Loucy (cell line): ENCODE measurements at regions not wholly inside any gene's neighbourhood (a gene's known extent, or its start where the extent isn't known, plus 50 kb on each side); places are given as distances from the start of the nearest gene placed in this dataset.

ENCODE experiments used
- H2AFZ ChIP-seq: fragments of 200-600 bp; sonication (generic); 2 replicates; pipeline ENCODE4 v1.6.0; 2016; ENCODE audit warnings: antibody characterized with exemption, mild to moderate bottlenecking, low read length, moderate library complexity
- H3F3A ChIP-seq: fragments of 200-600 bp; 2 replicates; pipeline ENCODE4 v1.6.0; 2016; ENCODE audit warnings: antibody characterized with exemption, low read depth, mild to moderate bottlenecking
- H3K27me3 ChIP-seq: fragments of 200-600 bp; sonication (generic); 2 replicates; pipeline ENCODE4 v1.6.1; 2014; ENCODE audit warnings: low read length, mild to moderate bottlenecking; ENCODE audit not compliant: insufficient read depth, poor library complexity, severe bottlenecking
- H3K36me3 ChIP-seq: fragments of 200-600 bp; sonication (generic); 2 replicates; pipeline ENCODE4 v1.6.1; 2016; ENCODE audit warnings: low read length; ENCODE audit not compliant: insufficient read depth
- H3K4me1 ChIP-seq: fragments of 200-600 bp; sonication (generic); 2 replicates; pipeline ENCODE4 v1.5.1; 2014; ENCODE audit warnings: low read length, mild to moderate bottlenecking; ENCODE audit not compliant: insufficient read depth, poor library complexity, severe bottlenecking
- H3K4me2 ChIP-seq: fragments of 200-600 bp; sonication (generic); 2 replicates; pipeline ENCODE4 v1.6.0; 2014; ENCODE audit warnings: antibody characterized with exemption, low read length, low read depth, mild to moderate bottlenecking; ENCODE audit not compliant: poor library complexity, severe bottlenecking
- H3K4me3 ChIP-seq: fragments of 200-600 bp; sonication (generic); 2 replicates; pipeline ENCODE4 v1.5.1; 2014; ENCODE audit warnings: low read length, mild to moderate bottlenecking, mixed read lengths; ENCODE audit not compliant: poor library complexity, severe bottlenecking
- H3K79me2 ChIP-seq: fragments of 200-600 bp; sonication (generic); 2 replicates; pipeline ENCODE4 v1.6.1; 2014; ENCODE audit warnings: low read length; ENCODE audit not compliant: insufficient read depth
- H3K9ac ChIP-seq: fragments of 200-600 bp; sonication (generic); 2 replicates; pipeline ENCODE4 v1.6.0; 2014; ENCODE audit warnings: mild to moderate bottlenecking, low read depth, low read length, moderate library complexity; ENCODE audit not compliant: poor library complexity, severe bottlenecking
- H3K9me2 ChIP-seq: fragments of 200-600 bp; sonication (generic); replicated peaks from 2 replicates; pipeline ENCODE4 v1.6.1; 2016; ENCODE audit warnings: low read depth, low read length, mixed read lengths
- H3K9me3 ChIP-seq: fragments of 200-600 bp; sonication (generic); 2 replicates; pipeline ENCODE4 v1.6.1; 2014; ENCODE audit warnings: mild to moderate bottlenecking, antibody characterized with exemption, low read length, low read depth; ENCODE audit not compliant: insufficient read depth
- H4K20me1 ChIP-seq: fragments of 200-600 bp; sonication (generic); 2 replicates; pipeline ENCODE4 v1.6.0; 2014; ENCODE audit warnings: antibody characterized with exemption, low read length, mild to moderate bottlenecking; ENCODE audit not compliant: insufficient read depth, poor library complexity, severe bottlenecking
- EZH2phosphoT487 ChIP-seq: fragments of 200-600 bp; IDR thresholded peaks from 2 replicates; pipeline ENCODE4 v1.6.1; 2018; ENCODE audit warnings: antibody characterized with exemption, mild to moderate bottlenecking, moderate library complexity, borderline replicate concordance
- TF ChIP-seq, protein P1 (sequence below): fragments of 200-600 bp; sonication (generic); conservative IDR thresholded peaks from 2 replicates; pipeline ENCODE4 v1.5.1; 2014; ENCODE audit warnings: mild to moderate bottlenecking, antibody characterized with exemption, low read length

DNA sequence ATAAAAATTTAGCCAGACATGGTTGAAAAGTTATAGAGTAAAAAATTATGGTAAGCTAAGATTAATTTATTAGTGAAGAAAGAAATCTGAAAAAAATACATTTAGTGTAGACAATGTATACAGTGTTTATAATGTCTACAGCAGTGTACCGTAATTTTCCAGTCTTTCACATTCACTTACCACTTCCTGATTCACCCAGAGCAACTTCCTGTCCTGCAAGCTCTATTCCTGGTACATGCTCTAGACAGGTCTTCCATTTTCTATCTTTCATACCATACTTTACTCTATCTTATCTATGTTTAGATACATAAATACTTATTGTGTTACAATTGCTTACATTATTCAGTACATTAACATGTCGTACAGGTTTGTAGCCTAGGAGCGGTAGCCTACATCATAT, 1387.8 kb upstream of the ATXN8OS start:
- 0 out of 2 replicates have a peak overlapping the region, but pooled peaks have one; percentile 45 for H2AFZ ChIP-seq
- H3K9ac ChIP-seq, result no peak overlapping the region
- TF ChIP-seq, protein P1, sequence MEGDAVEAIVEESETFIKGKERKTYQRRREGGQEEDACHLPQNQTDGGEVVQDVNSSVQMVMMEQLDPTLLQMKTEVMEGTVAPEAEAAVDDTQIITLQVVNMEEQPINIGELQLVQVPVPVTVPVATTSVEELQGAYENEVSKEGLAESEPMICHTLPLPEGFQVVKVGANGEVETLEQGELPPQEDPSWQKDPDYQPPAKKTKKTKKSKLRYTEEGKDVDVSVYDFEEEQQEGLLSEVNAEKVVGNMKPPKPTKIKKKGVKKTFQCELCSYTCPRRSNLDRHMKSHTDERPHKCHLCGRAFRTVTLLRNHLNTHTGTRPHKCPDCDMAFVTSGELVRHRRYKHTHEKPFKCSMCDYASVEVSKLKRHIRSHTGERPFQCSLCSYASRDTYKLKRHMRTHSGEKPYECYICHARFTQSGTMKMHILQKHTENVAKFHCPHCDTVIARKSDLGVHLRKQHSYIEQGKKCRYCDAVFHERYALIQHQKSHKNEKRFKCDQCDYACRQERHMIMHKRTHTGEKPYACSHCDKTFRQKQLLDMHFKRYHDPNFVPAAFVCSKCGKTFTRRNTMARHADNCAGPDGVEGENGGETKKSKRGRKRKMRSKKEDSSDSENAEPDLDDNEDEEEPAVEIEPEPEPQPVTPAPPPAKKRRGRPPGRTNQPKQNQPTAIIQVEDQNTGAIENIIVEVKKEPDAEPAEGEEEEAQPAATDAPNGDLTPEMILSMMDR, result no peak
- TF ChIP-seq EZH2phosphoT487, result no peak
- H3K9me2 ChIP-seq, result no peaks in the 10 kb centered on the region
- H3F3A ChIP-seq, result no peaks in the 10 kb centered on the region
- H3K27me3 ChIP-seq, result no peaks in the 10 kb centered on the region
- H4K20me1 ChIP-seq, result no peaks in the 10 kb centered on the region
- no peaks in the 10 kb centered on the region for H3K36me3 ChIP-seq
- no peak overlapping the region for H3K4me3 ChIP-seq
- no peaks in the 10 kb centered on the region for H3K9me3 ChIP-seq
- H3K79me2 ChIP-seq, result no peaks in the 10 kb centered on the region
- no peaks in the 10 kb centered on the region for H3K4me1 ChIP-seq
- H3K4me2 ChIP-seq, result no peak overlapping the region

DNA sequence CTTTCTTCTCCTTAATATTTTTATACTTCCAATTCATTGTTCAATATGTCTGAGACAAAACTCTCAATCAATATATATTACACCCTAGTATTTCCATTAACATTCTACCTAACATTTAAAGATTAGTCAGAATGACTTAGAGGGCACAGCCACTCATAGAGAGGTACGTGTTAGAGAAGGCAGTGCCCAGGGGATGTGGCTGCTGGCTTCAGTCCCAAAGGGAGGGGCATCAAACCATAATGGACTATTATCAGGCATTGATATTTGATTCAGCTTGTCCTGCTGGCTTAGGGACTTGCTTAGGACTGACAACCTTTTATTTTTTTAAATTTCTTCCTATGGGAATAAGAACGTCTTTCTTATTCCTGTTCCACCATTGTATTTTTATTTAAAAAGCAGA, 1392.0 kb upstream of the ATXN8OS start:
- no peaks in the 10 kb centered on the region for H3K4me1 ChIP-seq
- no peak overlapping the region for H3K4me2 ChIP-seq
- no peaks in the 10 kb centered on the region for H3K9me2 ChIP-seq
- H3K9ac ChIP-seq, result no peak overlapping the region
- H3K79me2 ChIP-seq, result no peaks in the 10 kb centered on the region
- no peak overlapping the region for H2AFZ ChIP-seq
- no peaks in the 10 kb centered on the region for H3K9me3 ChIP-seq
- H3F3A ChIP-seq, result no peaks in the 10 kb centered on the region
- H3K4me3 ChIP-seq, result no peak overlapping the region
- H3K27me3 ChIP-seq, result no peaks in the 10 kb centered on the region
- TF ChIP-seq, protein P1, result no peak
- TF ChIP-seq EZH2phosphoT487, result no peak
- H4K20me1 ChIP-seq, result no peaks in the 10 kb centered on the region
- H3K36me3 ChIP-seq, result no peaks in the 10 kb centered on the region

DNA sequence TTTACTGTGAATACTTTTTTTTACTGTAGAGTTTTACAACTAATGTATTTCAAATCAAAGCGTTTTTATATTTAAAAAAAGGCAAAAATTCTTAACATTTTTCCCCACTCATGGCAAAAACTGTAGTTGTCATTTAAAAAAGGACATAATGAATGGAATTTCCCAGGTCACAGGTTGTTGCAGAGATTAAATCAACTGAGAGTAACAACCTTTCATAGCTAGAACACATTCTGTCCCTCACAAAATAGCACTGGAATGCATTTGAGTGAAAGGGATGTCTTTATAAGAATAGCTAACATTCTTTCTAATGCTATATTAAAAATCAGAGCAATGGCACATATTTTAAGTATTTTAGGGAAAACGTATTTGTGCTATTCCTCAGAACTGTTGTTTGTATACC, 1393.3 kb upstream of the ATXN8OS start:
- no peaks in the 10 kb centered on the region for H3K9me3 ChIP-seq
- H3F3A ChIP-seq, result no peaks in the 10 kb centered on the region
- H3K27me3 ChIP-seq, result no peaks in the 10 kb centered on the region
- no peaks in the 10 kb centered on the region for H3K9me2 ChIP-seq
- H3K9ac ChIP-seq, result no peak overlapping the region
- no peaks in the 10 kb centered on the region for H3K4me1 ChIP-seq
- H3K4me2 ChIP-seq, result no peak overlapping the region
- H4K20me1 ChIP-seq, result no peaks in the 10 kb centered on the region
- no peaks in the 10 kb centered on the region for H3K79me2 ChIP-seq
- H3K4me3 ChIP-seq, result no peak overlapping the region
- no peaks in the 10 kb centered on the region for H3K36me3 ChIP-seq
- H2AFZ ChIP-seq, result no peak overlapping the region
- TF ChIP-seq EZH2phosphoT487, result no peak
- TF ChIP-seq, protein P1, result no peak
